ENCODE measurements at regions not wholly inside any gene's neighbourhood (a gene's known extent, or its start where the extent isn't known, plus 50 kb on each side); places are given as distances from the start of the nearest gene placed in this dataset.

- TF ChIP-seq, protein P1, sequence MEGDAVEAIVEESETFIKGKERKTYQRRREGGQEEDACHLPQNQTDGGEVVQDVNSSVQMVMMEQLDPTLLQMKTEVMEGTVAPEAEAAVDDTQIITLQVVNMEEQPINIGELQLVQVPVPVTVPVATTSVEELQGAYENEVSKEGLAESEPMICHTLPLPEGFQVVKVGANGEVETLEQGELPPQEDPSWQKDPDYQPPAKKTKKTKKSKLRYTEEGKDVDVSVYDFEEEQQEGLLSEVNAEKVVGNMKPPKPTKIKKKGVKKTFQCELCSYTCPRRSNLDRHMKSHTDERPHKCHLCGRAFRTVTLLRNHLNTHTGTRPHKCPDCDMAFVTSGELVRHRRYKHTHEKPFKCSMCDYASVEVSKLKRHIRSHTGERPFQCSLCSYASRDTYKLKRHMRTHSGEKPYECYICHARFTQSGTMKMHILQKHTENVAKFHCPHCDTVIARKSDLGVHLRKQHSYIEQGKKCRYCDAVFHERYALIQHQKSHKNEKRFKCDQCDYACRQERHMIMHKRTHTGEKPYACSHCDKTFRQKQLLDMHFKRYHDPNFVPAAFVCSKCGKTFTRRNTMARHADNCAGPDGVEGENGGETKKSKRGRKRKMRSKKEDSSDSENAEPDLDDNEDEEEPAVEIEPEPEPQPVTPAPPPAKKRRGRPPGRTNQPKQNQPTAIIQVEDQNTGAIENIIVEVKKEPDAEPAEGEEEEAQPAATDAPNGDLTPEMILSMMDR (IDR thresholded peaks at IDR 0.05): no peak
- no peak for TF ChIP-seq POLR2AphosphoS5 (IDR thresholded peaks at IDR 0.05)
- no peak for TF ChIP-seq POLR2A (IDR thresholded peaks at IDR 0.05)
- no peak for TF ChIP-seq EP300 (IDR thresholded peaks at IDR 0.05)
Observed at GRCh38 chr11:41816396-41816795, 356.9 kb upstream of the LRRC4C start.

Measured in gastroesophageal sphincter (tissue), 3 donors.